HG03064 (cell line): ENCODE measurements at regions not wholly inside any gene's neighbourhood (a gene's known extent, or its start where the extent isn't known, plus 50 kb on each side); places are given as distances from the start of the nearest gene placed in this dataset.

ENCODE experiments used
- ATAC-seq: cut with Tn5 transposase; IDR thresholded peaks from one replicate; pipeline ENCODE4 v1.9.1; 2021; ENCODE audit warnings: low read depth; ENCODE audit not compliant: unreplicated experiment

DNA sequence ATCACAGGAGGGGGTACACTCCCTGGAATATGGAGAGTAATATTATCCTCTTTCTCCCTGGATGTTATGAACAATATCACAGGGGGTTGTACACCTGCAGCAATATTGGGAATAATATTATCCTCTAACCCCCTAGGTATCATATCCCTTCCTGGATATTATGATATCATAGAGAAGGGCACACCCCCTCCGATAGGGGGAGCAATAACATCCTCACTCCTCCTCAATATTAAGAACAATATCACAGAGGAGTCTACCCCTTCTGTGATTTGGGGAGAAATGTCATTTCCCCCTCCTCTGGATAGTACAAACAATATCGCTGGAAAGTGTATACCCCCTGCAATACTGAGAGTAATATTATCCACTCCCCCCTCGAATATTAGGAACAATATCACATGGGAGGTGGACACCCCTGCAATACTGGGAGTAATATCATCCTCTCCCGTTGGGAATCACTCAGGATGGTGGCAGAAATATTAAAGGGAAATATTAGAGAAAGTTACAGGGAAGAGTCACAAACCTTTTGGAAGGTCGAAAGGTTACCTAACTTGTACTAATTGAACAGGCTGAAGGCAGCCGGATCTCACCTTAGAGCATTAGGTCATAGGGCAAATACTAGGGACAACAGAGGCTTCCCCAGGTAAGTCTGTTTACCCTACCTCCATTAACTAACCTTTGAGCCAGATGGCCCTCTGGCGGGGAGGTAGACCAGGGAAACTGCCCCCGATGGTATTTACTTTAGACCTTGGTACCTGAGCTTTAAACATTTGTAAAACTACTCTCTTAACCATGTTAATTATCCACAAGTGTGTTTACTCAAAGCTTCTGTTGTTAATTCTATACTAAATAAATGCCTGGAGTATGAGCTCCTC lies 57.5 kb upstream of the FREM1 start:
- no peak for ATAC-seq

DNA sequence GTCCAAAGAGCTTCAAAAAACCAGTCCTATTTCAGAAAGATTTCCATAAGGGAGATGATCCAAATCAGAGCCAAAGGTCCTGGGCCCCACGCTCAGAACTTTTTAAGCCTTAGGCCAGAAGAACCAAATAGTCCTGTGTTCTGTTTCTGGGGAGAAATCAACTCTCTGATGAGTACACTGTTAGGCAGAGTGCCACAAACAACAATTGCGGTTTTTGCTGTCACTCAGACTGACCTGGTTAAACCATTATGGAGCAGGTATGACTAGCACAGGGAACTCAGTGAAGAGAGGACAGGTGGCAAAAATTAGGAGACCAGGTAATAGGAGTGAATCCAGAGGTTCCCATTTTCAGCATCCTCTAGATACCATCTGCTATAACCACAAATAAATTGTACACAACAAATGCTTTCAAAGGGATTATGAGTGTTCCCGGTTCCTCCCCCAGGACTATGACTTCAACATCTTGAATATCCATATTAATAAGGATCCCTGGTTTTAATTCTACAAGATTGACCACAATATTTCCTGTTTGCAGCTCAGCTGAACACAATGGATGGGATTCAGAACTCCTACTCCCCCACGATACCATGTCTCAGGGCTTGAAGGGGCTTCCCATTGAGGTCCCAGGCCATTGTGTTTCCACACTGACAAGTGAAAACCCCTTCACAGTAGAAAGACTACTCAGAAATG lies 52.1 kb upstream of the FREM1 start:
- ATAC-seq, result no peak

DNA sequence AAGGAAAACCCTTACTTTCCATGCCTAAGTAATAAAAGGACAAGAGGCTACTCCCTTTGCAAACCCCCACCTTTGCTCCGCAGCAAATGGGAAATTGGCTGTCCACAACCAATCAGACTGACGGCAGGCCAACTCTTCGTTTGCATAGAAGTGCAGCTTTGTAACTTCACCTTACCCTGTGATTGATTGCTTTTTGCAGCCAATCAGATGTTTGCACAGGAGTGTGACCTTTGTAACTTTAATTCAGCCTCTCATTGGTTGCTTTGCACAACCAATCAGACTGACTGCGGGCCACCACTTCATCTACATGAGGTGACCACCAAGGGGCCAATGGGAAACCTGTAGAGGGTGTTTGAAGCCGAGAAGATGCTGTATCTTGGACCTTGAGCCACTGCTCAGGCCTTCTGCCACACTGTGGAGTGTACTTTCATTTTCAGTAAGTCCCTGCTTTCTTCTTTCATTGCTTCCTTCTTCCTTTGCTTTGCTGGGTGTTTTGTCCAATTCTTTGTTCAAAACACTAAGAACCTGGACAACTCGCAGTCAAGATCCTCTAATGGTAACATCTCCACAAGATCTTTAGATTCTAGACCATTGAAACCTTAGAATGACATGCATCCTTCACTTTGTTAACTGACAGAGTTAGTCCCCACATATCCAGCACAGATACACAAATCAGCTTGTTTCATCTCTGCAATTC lies 51.3 kb upstream of the FREM1 start:
- no peak for ATAC-seq

DNA sequence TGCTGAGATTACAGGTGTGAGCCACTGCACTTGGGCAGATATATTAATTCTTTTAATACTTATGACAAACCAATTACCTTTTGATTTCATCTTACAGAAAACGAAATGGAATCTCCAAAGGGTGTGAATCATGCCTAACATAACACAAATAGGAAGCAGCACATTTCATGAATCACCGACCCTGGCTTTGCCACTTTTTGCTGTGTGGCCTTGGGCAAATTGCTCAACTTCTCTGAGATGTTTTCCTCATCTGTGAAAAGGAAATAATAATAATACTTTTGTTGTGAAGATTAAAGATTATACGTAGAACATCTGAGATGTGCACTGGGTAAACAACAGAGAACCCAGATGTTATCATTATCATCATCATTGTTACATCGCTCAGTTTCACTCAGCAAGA lies 50.7 kb upstream of the FREM1 start:
- no peak for ATAC-seq
